HCT116 (cell line): ENCODE measurements at regions not wholly inside any gene's neighbourhood (a gene's known extent, or its start where the extent isn't known, plus 50 kb on each side); places are given as distances from the start of the nearest gene placed in this dataset.

Experiments used
- ATAC-seq: fragments of 200-7000 bp; cut with Tn5 transposase; 2 replicates; pipeline ENCODE4 v1.9.1; 2020; ENCODE audit warnings: mild to moderate bottlenecking, moderate library complexity
- BruUV-seq: library from RNA; stranded (reverse); fragments of 400-500 nt; replicated peaks from 2 replicates; lab custom pipeline; 2021; lab: Mats Ljungman, UMichigan
- CTCF ChIA-PET: fragments of 300-600 bp; sonication (Branson Sonifier 250); formaldehyde crosslinking; loops from one replicate; lab custom pipeline; 2021; ENCODE audit warnings: antibody characterized with exemption; lab: Charles Lee
- POLR2A ChIA-PET: fragments of 300-600, 350-600 bp; sonication (Branson Sonifier 250); formaldehyde crosslinking; loops from one replicate; lab custom pipeline; 2021; ENCODE audit warnings: antibody characterized with exemption; lab: Charles Lee
- RAD21 ChIA-PET, 2 experiments: fragments of 300-600 bp; sonication (Branson Sonifier 250); formaldehyde crosslinking; loops; one replicate each; lab custom pipeline; 2023; ENCODE audit warnings: low total read pairs in 2 of 2; ENCODE audit not compliant: uncharacterized antibody in 2 of 2, unreplicated experiment in 2 of 2, low non-redundant PET in 1 of 2; lab: Charles Lee
- DNase-seq: peaks from one replicate; pipeline ENCODE4 v3.0.0-alpha.2; 2010; ENCODE audit warnings: low read depth, low spot score
- H2AFZ ChIP-seq: fragments of 200-600 bp; shearing (Covaris generic), sonication (generic); 2 replicates; pipeline ENCODE4 v1.6.1; 2017; ENCODE audit warnings: low read depth, mixed run types, mixed read lengths, antibody characterized with exemption, low read length; ENCODE audit not compliant: poor library complexity, severe bottlenecking
- H3K27ac ChIP-seq: 2 replicates; pipeline ENCODE4 v1.5.1; 2012; ENCODE audit warnings: low read depth, low read length
- H3K27me3 ChIP-seq: fragments of 200-600 bp; sonication (generic); 2 replicates; pipeline ENCODE4 v1.6.1; 2016; ENCODE audit warnings: mixed run types, low read length, mixed read lengths; ENCODE audit not compliant: insufficient read depth
- H3K36me3 ChIP-seq, 2 experiments: fragments of 200-500 bp in 1 of 2; fragments of 200-600 bp in 1 of 2; sonication (Bioruptor generic) in 1 of 2; sonication (generic) in 1 of 2; 2 replicates each; pipeline versions ENCODE4 v1.5.1 to v1.6.1; 2014 to 2016; ENCODE audit warnings: low read length in 2 of 2, inconsistent platforms in 1 of 2, mixed read lengths in 1 of 2, mixed run types in 1 of 2; ENCODE audit not compliant: insufficient read depth in 2 of 2, control insufficient read depth in 1 of 2
- H3K4me1 ChIP-seq, 2 experiments: fragments of 200-600 bp in 1 of 2; sonication (generic) in 1 of 2; 2 replicates each; pipeline versions ENCODE4 v1.5.1 to v1.6.1; 2012 to 2017; ENCODE audit warnings: low read length in 2 of 2, inconsistent platforms in 1 of 2, mild to moderate bottlenecking in 1 of 2, mixed read lengths in 1 of 2, mixed run types in 1 of 2, moderate library complexity in 1 of 2; ENCODE audit not compliant: insufficient read depth in 2 of 2, control insufficient read depth in 1 of 2
- H3K4me2 ChIP-seq: fragments of 200-600 bp; sonication (generic); 2 replicates; pipeline ENCODE4 v1.6.1; 2017; ENCODE audit warnings: mixed run types, low read length, mixed read lengths
- H3K4me3 ChIP-seq, 2 experiments: fragments of 200-600 bp in 1 of 2; sonication (generic) in 1 of 2; replicated peaks in 1 of 2; 2 replicates each; pipeline ENCODE4 v1.5.1; 2011 to 2016; ENCODE audit warnings: low read length in 2 of 2, control low read depth in 1 of 2, low read depth in 1 of 2, mild to moderate bottlenecking in 1 of 2, mixed read lengths in 1 of 2, mixed run types in 1 of 2
- H3K79me2 ChIP-seq: fragments of 200-600 bp; sonication (generic); 2 replicates; pipeline ENCODE4 v1.6.1; 2017; ENCODE audit warnings: mild to moderate bottlenecking, mixed run types, low read length, moderate library complexity, mixed read lengths; ENCODE audit not compliant: insufficient read depth
- H3K9ac ChIP-seq: fragments of 200-600 bp; sonication (generic); 2 replicates; pipeline ENCODE4 v1.6.1; 2016; ENCODE audit warnings: low read length, mixed read lengths
- H3K9me2 ChIP-seq: fragments of 200-600 bp; sonication (generic), shearing (Covaris generic); 2 replicates; pipeline ENCODE4 v1.6.1; 2017; ENCODE audit warnings: mixed run types, mild to moderate bottlenecking, moderate library complexity; ENCODE audit not compliant: insufficient read depth
- H3K9me3 ChIP-seq, 2 experiments: fragments of 200-500 bp in 1 of 2; fragments of 200-600 bp in 1 of 2; sonication (Bioruptor generic) in 1 of 2; sonication (generic) in 1 of 2; 2 replicates each; pipeline ENCODE4 v1.6.1; 2014 to 2017; ENCODE audit warnings: low read length in 2 of 2, mixed read lengths in 2 of 2, inconsistent platforms in 1 of 2, low read depth in 1 of 2, mild to moderate bottlenecking in 1 of 2, mixed run types in 1 of 2, moderate library complexity in 1 of 2; ENCODE audit not compliant: control insufficient read depth in 1 of 2, insufficient read depth in 1 of 2
- H4K20me1 ChIP-seq: fragments of 200-600 bp; sonication (generic), shearing (Covaris generic); 2 replicates; pipeline ENCODE4 v1.6.1; 2017; ENCODE audit warnings: mixed run types, mild to moderate bottlenecking, moderate library complexity; ENCODE audit not compliant: insufficient read depth
- CBX3 ChIP-seq: IDR thresholded peaks from 2 replicates; pipeline ENCODE4 v1.6.1; 2012; ENCODE audit warnings: low read depth
- EZH2 ChIP-seq: fragments of 200-600 bp; sonication (generic); IDR thresholded peaks from 2 replicates; pipeline ENCODE4 v1.6.1; 2017; ENCODE audit warnings: antibody characterized with exemption, mixed run types
- EZH2phosphoT487 ChIP-seq: fragments of 200-600 bp; IDR thresholded peaks from 2 replicates; pipeline ENCODE4 v1.6.1; 2018; ENCODE audit warnings: antibody characterized with exemption, borderline replicate concordance
- JUND ChIP-seq: IDR thresholded peaks from 2 replicates; pipeline ENCODE4 v1.6.1; 2012
- REST ChIP-seq: IDR thresholded peaks from 2 replicates; pipeline ENCODE4 v1.6.1; 2012; ENCODE audit warnings: low read depth
- SP1 ChIP-seq: IDR thresholded peaks from 2 replicates; pipeline ENCODE4 v1.6.1; 2012; ENCODE audit warnings: low read depth
- SRF ChIP-seq: IDR thresholded peaks from 2 replicates; pipeline ENCODE4 v1.6.1; 2012; ENCODE audit warnings: low read depth
- YY1 ChIP-seq: IDR thresholded peaks from 2 replicates; pipeline ENCODE4 v1.6.1; 2011; ENCODE audit warnings: low read length, low read depth, moderate library complexity, mild to moderate bottlenecking; ENCODE audit not compliant: insufficient replicate concordance; ENCODE audit errors: extremely low read depth
- ZBTB33 ChIP-seq: IDR thresholded peaks from 2 replicates; pipeline ENCODE4 v1.6.1; 2011; ENCODE audit warnings: mild to moderate bottlenecking, low read length, moderate library complexity; ENCODE audit not compliant: insufficient replicate concordance; ENCODE audit errors: extremely low read depth
- ZFX ChIP-seq: fragments of 450-650 bp; IDR thresholded peaks from 2 replicates; pipeline ENCODE4 v1.6.1; 2017
- ZNF274 ChIP-seq: fragments of 200-500 bp; sonication (Bioruptor generic); IDR thresholded peaks from 2 replicates; pipeline ENCODE4 v1.6.1; 2014; ENCODE audit warnings: mild to moderate bottlenecking, low read depth, low read length, inconsistent platforms
- intact Hi-C: fragments of 100-400 bp; cut with micrococcal nuclease; formaldehyde crosslinking; loops from 2 replicates; pipeline ENCODE4 v1.10.0; 2022

GRCh38 chr3:166324401-166324800 lies 487.2 kb upstream of the BCHE start:
- ATAC-seq: no peak
- no peak overlapping the region for H3K9ac ChIP-seq
- no peak overlapping the region for H2AFZ ChIP-seq
- no peaks in the 10 kb centered on the region for H4K20me1 ChIP-seq
- H3K36me3 ChIP-seq: no peaks in the 10 kb centered on the region
- H3K27me3 ChIP-seq: no peaks in the 10 kb centered on the region
- H3K4me2 ChIP-seq: no peak overlapping the region
- TF ChIP-seq EZH2 (no peak), REST (no peak), YY1 (no peak), CBX3 (no peak)
- ChIA-PET CTCF (no interaction called here), POLR2A (no interaction called here), RAD21 (no interaction called here)
- no peaks in the 10 kb centered on the region for H3K9me3 ChIP-seq
- H3K9me2 ChIP-seq: no peaks in the 10 kb centered on the region
- no TSS peak for BruUV-seq
- no peak overlapping the region for H3K27ac ChIP-seq
- no peak for DNase-seq
- H3K4me1 ChIP-seq: no peaks in the 10 kb centered on the region
- H3K79me2 ChIP-seq: no peaks in the 10 kb centered on the region
- no peak overlapping the region for H3K4me3 ChIP-seq
- intact Hi-C loops: no loop called here

DNA sequence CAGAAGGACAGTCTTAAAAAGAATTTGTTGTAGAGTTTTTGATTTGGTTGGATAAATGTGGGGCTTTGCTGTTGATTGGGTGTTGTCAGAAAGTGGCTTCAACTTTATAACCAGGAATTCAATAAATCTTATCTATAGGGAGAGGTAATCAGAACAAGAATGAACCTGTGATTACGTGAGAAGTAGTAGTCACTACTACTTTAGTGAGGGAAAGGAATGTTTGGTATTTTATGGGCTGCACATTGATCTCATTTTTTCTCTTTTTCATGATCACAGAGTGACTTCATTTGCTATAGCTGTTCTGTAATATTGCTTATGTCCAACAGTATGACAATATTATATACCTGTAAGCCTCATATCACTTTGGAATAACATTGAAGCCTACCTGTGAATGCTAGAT lies 485.2 kb upstream of the BCHE start:
- intact Hi-C loops: no loop called here
- Histone ChIP-seq H3K4me2 (no peak overlapping the region), H3K27ac (no peak overlapping the region), H3K27me3 (no peaks in the 10 kb centered on the region), H3K4me1 (no peaks in the 10 kb centered on the region), H3K9ac (no peak overlapping the region), H3K36me3 (no peaks in the 10 kb centered on the region), H3K9me2 (no peaks in the 10 kb centered on the region), H3K79me2 (no peaks in the 10 kb centered on the region), H2AFZ (no peak overlapping the region), H3K9me3 (no peaks in the 10 kb centered on the region), H4K20me1 (no peaks in the 10 kb centered on the region), H3K4me3 (no peak overlapping the region)
- DNase-seq (no peak), ATAC-seq (no peak)
- ChIA-PET RAD21 (no interaction called here), POLR2A (no interaction called here), CTCF (no interaction called here)
- BruUV-seq: no TSS peak
- no peak for TF ChIP-seq SP1
- no peak for TF ChIP-seq SRF
- no peak for TF ChIP-seq ZFX
- TF ChIP-seq ZNF274: no peak
- TF ChIP-seq YY1: no peak
- TF ChIP-seq ZBTB33: no peak
- no peak for TF ChIP-seq JUND
- no peak for TF ChIP-seq EZH2phosphoT487
- TF ChIP-seq REST: no peak
